ENCODE measurements at regions not wholly inside any gene's neighbourhood (a gene's known extent, or its start where the extent isn't known, plus 50 kb on each side); places are given as distances from the start of the nearest gene placed in this dataset.

- DNase-seq = no peak
These were observed 112.8 kb upstream of the ARHGAP20 start for GRCh38 chr11:110824912-110825620.

GRCh38 chr11:110818032-110818687 is 105.9 kb upstream of the ARHGAP20 start:
- no peak for DNase-seq

- DNase-seq = no peak
These were observed 100.0 kb upstream of the ARHGAP20 start for GRCh38 chr11:110812086-110812733.

GRCh38 chr11:110809417-110810199 is 97.4 kb upstream of the ARHGAP20 start:
- DNase-seq = no peak

GRCh38 chr11:110808248-110808647 is 96.0 kb upstream of the ARHGAP20 start:
- no peak for DNase-seq

DNA sequence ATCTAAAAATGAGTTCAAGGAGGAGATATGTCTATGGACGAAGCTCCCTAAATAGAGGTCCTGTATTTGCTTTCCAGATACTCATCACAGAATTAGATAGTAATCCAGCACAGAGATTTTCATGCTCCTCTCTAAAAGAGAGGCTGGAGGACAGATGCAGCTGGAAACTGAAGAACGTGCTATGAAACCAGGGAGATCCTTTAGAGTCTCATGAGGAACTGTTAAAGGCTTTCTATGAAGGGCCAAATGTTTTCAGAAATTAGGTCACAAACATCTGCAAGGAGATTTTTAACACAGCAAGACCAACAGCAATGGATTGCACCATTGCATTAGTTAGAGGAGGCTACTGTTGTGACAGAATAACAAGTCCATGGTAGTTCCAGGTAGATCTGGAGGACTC is 95.6 kb upstream of the ARHGAP20 start:
- DNase-seq = no peak

DNA sequence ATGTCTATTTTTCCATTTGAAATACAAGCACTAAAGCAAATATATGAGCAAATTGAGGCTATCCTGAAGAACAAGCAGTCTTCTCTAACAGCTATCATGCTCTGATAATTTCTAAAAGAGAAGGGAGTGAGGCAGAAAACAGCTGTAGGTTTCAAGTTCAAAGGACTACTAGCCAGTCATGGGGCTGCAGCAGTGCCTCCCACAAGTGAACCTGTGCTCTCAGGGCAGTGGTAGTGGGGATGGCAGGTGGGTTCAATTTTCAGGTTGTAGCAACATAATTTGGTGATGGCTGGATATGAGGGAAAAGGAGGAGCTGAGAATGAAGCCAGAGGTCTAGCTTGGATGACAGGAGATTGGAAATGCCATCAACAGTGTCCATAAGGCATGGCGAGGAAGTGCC is 93.5 kb upstream of the ARHGAP20 start:
- DNase-seq = no peak

DNA sequence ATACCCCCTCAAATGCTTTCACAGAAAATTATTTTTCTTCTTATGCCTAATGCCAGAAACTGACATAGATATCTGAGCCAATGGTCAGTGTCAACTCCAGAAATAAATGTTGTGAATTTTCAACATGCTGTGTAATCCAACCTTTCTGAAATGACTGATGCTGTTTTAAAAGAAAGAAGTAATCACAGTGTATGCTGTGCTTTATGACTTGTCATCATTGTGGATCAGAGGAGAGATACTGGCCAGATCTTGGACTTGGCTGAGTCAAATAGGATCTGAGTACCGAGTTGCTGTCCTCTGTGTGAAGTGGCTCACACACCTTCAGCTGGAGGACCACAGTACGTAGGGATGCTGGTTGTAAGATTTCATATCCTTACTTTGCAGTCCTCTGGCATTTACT is 89.9 kb upstream of the ARHGAP20 start:
- no peak for DNase-seq

- DNase-seq = no peak
These were observed 89.1 kb upstream of the ARHGAP20 start for GRCh38 chr11:110801328-110801727.

GRCh38 chr11:110798201-110798900 is 86.1 kb upstream of the ARHGAP20 start:
- no peak for DNase-seq

GRCh38 chr11:110797453-110797852 is 85.2 kb upstream of the ARHGAP20 start:
- DNase-seq = no peak

GRCh38 chr11:110795112-110795624 is 82.9 kb upstream of the ARHGAP20 start:
- no peak for DNase-seq

GRCh38 chr11:110793556-110793955 is 81.3 kb upstream of the ARHGAP20 start:
- no peak for DNase-seq

GRCh38 chr11:110791621-110792020 is 79.4 kb upstream of the ARHGAP20 start:
- DNase-seq = no peak

DNA sequence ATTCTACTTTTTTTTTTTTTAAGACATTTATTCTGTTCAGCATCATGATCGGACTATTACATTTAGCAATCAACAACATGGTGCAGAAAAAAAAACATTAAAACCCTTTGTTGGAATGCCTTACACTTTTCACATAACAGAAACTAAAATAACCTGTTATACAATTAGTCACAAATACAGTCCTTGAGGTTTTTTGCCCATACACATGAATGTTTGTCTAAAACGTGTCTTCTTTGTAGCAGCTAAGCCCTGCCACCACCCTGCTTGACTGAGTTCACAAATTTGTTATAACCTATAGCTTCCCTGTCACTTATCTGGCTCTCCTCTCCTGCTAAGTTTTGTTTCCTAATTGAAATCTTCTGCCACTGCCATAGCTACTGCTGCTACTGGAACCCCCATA is 75.4 kb upstream of the ARHGAP20 start:
- DNase-seq = no peak

DNA sequence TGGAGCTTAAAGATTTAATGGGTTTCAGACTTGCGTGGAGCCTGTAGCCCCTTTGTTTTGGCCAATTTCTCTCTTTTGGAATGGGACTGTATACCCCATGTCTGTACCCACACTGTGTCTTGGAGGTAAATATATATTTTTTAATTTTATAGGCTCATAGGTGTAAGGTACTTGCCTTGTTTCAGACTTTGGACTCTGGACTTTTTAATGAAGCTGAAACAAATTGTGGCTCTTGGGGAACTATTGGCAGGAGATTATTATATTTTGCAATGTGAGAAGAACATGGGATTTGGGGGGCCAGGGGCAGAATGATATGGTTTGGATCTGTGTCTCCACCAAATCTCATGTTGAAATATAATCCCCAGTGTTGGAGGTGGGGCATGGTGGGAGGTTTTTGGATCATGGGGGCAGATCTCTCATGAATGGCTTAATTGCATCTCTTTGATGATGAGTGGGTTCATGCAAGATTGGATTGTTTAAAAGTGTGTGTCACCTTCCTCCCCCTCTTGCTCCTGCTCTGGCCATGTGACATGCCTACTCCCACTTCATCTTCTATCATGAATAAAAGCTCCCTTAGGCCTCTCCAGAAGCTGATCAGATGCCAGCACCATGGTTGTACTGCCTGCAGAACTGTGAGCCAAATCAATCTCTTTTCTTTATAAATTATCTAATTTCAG is 74.1 kb upstream of the ARHGAP20 start:
- DNase-seq = no peak

DNA sequence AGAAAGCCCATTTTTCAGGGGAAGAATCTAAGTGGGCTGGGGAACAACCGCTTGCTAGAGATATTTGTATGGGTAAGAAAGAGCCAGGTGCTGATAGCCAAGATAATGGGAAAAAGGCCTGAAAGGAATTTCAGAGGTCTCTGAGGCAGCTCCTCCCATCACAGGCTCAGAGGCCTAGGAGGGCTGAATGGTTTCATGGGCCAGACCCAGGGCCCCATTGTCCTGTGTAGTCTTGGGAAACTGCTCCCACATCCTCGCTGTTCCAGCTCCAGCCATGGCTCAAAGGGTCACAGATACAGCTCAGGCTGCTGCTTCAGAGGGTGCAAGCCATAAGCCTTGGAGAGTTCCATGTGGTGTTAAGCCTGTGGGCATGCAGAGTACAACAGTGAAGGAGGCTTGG is 73.2 kb upstream of the ARHGAP20 start:
- DNase-seq = no peak

DNA sequence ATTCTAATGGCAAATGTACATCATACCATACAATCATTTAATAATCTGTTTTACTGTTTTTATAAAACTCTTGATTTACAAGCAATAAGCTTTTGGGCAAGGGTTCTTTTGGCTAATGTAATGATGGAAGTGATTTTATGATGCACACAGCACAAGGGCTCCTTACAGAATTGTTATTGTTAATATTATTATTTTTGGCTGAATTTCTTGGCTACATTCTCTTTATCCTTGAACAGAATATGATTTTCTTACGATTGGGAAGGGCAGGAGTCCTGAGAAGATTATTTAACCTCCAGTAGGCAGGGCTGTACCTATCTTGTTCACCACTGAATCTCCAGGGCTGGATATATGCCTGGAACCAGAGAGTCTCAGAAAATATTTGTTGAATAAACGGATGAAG is 70.4 kb upstream of the ARHGAP20 start:
- no peak for DNase-seq

GRCh38 chr11:110779108-110779507 is 66.9 kb upstream of the ARHGAP20 start:
- no peak for DNase-seq

DNA sequence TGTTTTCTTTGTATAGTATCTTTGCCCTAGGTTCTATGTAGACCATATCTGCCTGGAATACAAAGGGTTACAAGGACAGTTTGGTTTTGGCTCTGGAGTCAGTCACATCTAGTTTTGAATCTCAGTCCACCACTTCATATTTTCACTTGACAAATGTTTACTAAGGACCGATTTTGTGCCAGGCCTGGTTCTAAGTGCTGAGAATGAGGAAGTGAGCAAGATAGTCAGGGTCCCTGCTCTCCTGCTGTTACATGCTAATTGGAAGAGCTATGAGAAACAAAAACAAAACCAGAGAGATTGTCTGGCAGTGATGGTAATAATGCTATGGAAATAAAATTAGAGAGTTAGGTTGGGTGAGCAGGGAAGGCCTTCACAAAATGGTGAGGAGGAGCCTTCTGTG is 66.1 kb upstream of the ARHGAP20 start:
- DNase-seq = no peak

DNA sequence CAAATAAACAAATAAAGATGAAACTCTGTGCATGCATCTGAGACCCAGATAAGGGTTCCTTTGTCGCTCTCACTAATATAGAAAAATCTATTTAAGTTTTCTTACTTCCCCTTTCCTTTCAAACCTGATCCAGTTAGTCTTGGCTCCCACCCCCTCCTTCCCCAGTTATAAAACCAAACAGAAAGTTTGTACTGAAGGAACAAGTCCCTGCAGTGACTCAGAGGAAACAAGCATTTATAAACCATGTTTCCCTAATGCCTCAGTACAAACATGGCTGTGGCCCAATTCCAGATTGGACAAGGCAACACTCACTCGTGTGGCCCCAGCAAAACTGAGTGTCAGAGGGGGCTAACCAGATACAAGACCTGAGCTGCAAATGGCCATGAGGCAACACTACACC is 65.5 kb upstream of the ARHGAP20 start:
- DNase-seq = no peak

- DNase-seq = no peak
These were observed 63.8 kb upstream of the ARHGAP20 start for GRCh38 chr11:110776081-110776480.
